H9 (cell line): ENCODE measurements at regions not wholly inside any gene's neighbourhood (a gene's known extent, or its start where the extent isn't known, plus 50 kb on each side); places are given as distances from the start of the nearest gene placed in this dataset.

Source experiments
- DNase-seq: peaks from one replicate; pipeline ENCODE4 v3.0.0-alpha.2; 2017
- H2AFZ ChIP-seq: one replicate; pipeline ENCODE4 v1.6.1; 2013; ENCODE audit warnings: mild to moderate bottlenecking, low read length, control low read depth, moderate library complexity
- H2AK5ac ChIP-seq: 2 replicates; pipeline ENCODE4 v1.6.1; 2013; ENCODE audit warnings: low read length, control low read depth, mixed read lengths; ENCODE audit not compliant: insufficient read length
- H2BK120ac ChIP-seq: one replicate; pipeline ENCODE4 v1.6.1; 2013; ENCODE audit warnings: low read depth, mild to moderate bottlenecking, low read length, control low read depth, inconsistent platforms; ENCODE audit not compliant: poor library complexity, severe bottlenecking
- H2BK12ac ChIP-seq: 2 replicates; pipeline ENCODE4 v1.6.1; 2013; ENCODE audit warnings: low read length, control low read depth, mixed read lengths, low read depth; ENCODE audit not compliant: insufficient read length
- H2BK15ac ChIP-seq: 2 replicates; pipeline ENCODE4 v1.6.1; 2013; ENCODE audit warnings: low read depth, low read length, control low read depth
- H2BK20ac ChIP-seq: one replicate; pipeline ENCODE4 v1.6.1; 2013; ENCODE audit warnings: low read depth, mild to moderate bottlenecking, low read length, control low read depth, inconsistent platforms; ENCODE audit not compliant: poor library complexity, severe bottlenecking
- H2BK5ac ChIP-seq: 2 replicates; pipeline ENCODE4 v1.6.1; 2013; ENCODE audit warnings: low read length, control low read depth, mixed read lengths; ENCODE audit not compliant: insufficient read length
- H3K14ac ChIP-seq: 2 replicates; pipeline ENCODE4 v1.6.1; 2013; ENCODE audit warnings: low read length, control low read depth; ENCODE audit not compliant: insufficient read depth
- H3K18ac ChIP-seq: 2 replicates; pipeline ENCODE4 v1.6.1; 2013; ENCODE audit warnings: low read depth, mild to moderate bottlenecking, mixed read lengths, low read length, control low read depth; ENCODE audit not compliant: insufficient read length
- H3K23ac ChIP-seq: 2 replicates; pipeline ENCODE4 v1.6.1; 2013; ENCODE audit warnings: low read length, control low read depth, mixed read lengths, low read depth; ENCODE audit not compliant: insufficient read length
- H3K23me2 ChIP-seq: 2 replicates; pipeline ENCODE4 v1.6.1; 2013; ENCODE audit warnings: low read depth, mild to moderate bottlenecking, mixed read lengths, low read length, control low read depth; ENCODE audit not compliant: insufficient read length, poor library complexity, severe bottlenecking
- H3K27ac ChIP-seq: 2 replicates; pipeline ENCODE4 v1.5.1; 2013; ENCODE audit warnings: low read length, control low read depth, mixed read lengths, low read depth; ENCODE audit not compliant: insufficient read length
- H3K27me3 ChIP-seq: 2 replicates; pipeline ENCODE4 v1.6.1; 2013; ENCODE audit warnings: low read length, control low read depth, inconsistent platforms; ENCODE audit not compliant: insufficient read depth
- H3K4ac ChIP-seq: 2 replicates; pipeline ENCODE4 v1.6.1; 2013; ENCODE audit warnings: low read depth, mild to moderate bottlenecking, control low read depth, inconsistent platforms, low read length, moderate library complexity
- H3K4me1 ChIP-seq: 2 replicates; pipeline ENCODE4 v1.6.1; 2013; ENCODE audit warnings: low read length, control low read depth, inconsistent platforms; ENCODE audit not compliant: insufficient read depth
- H3K4me2 ChIP-seq: 2 replicates; pipeline ENCODE4 v1.6.1; 2013; ENCODE audit warnings: low read length, control low read depth, mixed read lengths; ENCODE audit not compliant: insufficient read length, insufficient read depth
- H3K56ac ChIP-seq: 2 replicates; pipeline ENCODE4 v1.6.1; 2013; ENCODE audit warnings: low read depth, mild to moderate bottlenecking, mixed read lengths, low read length, control low read depth; ENCODE audit not compliant: insufficient read length
- H3K79me1 ChIP-seq: 2 replicates; pipeline ENCODE4 v1.6.1; 2013; ENCODE audit warnings: low read depth, mild to moderate bottlenecking, moderate library complexity, low read length, control low read depth, inconsistent platforms; ENCODE audit not compliant: insufficient read depth, poor library complexity, severe bottlenecking
- H3K79me2 ChIP-seq: 2 replicates; pipeline ENCODE4 v1.6.1; 2013; ENCODE audit warnings: low read length, control low read depth, inconsistent platforms; ENCODE audit not compliant: insufficient read depth
- H3K9ac ChIP-seq: 2 replicates; pipeline ENCODE4 v1.6.1; 2013; ENCODE audit warnings: low read length, control low read depth, mixed read lengths; ENCODE audit not compliant: insufficient read length; ENCODE audit errors: extremely low read depth
- H3K9me3 ChIP-seq: one replicate; pipeline ENCODE4 v1.6.1; 2013; ENCODE audit warnings: low read depth, low read length, inconsistent platforms; ENCODE audit not compliant: control insufficient read depth
- H3T11ph ChIP-seq: one replicate; pipeline ENCODE4 v1.6.1; 2013; ENCODE audit warnings: mild to moderate bottlenecking, low read length, control low read depth, inconsistent platforms
- H4K20me1 ChIP-seq: one replicate; pipeline ENCODE4 v1.6.1; 2013; ENCODE audit not compliant: control insufficient read depth, insufficient read length, insufficient read depth
- H4K5ac ChIP-seq: 2 replicates; pipeline ENCODE4 v1.6.1; 2013; ENCODE audit warnings: low read depth, mild to moderate bottlenecking, mixed read lengths, low read length, control low read depth; ENCODE audit not compliant: insufficient read length
- H4K8ac ChIP-seq: replicated peaks from 2 replicates; pipeline ENCODE4 v1.6.1; 2013; ENCODE audit warnings: low read length, control low read depth, mixed read lengths, low read depth; ENCODE audit not compliant: insufficient read length
- H4K91ac ChIP-seq: 2 replicates; pipeline ENCODE4 v1.6.1; 2013; ENCODE audit warnings: low read depth, mild to moderate bottlenecking, moderate library complexity, mixed read lengths, low read length, control low read depth; ENCODE audit not compliant: insufficient read length
- H3K27ac Mint-ChIP-seq, 3 experiments: 2 replicates in 2 of 3; 3 replicates in 1 of 3; pipeline ENCODE4 v1.8.0; 2020 to 2021; ENCODE audit warnings: mixed read lengths in 3 of 3, mild to moderate bottlenecking in 1 of 3, moderate library complexity in 1 of 3
- H3K27me3 Mint-ChIP-seq: 2 replicates; pipeline ENCODE4 v1.8.0; 2021; ENCODE audit warnings: low read depth, mild to moderate bottlenecking, moderate library complexity, mixed read lengths
- H3K36me3 Mint-ChIP-seq, 3 experiments: 2 replicates in 2 of 3; 3 replicates in 1 of 3; pipeline ENCODE4 v1.8.0; 2020 to 2021; ENCODE audit warnings: low read depth in 3 of 3, mixed read lengths in 3 of 3; ENCODE audit not compliant: insufficient read depth in 1 of 3
- H3K4me1 Mint-ChIP-seq, 2 experiments: 2 replicates each; pipeline ENCODE4 v1.8.0; 2020; ENCODE audit warnings: mixed read lengths in 2 of 2
- H3K4me3 Mint-ChIP-seq, 2 experiments: 2 replicates in 1 of 2; 3 replicates in 1 of 2; pipeline ENCODE4 v1.8.0; 2020 to 2021; ENCODE audit warnings: mild to moderate bottlenecking in 2 of 2, mixed read lengths in 2 of 2, moderate library complexity in 1 of 2
- H3K9me3 Mint-ChIP-seq, 2 experiments: 2 replicates in 1 of 2; 3 replicates in 1 of 2; pipeline ENCODE4 v1.8.0; 2020; ENCODE audit warnings: mild to moderate bottlenecking in 2 of 2, mixed read lengths in 2 of 2, moderate library complexity in 1 of 2
- CTCF ChIP-seq: fragments of 200-600 bp; sonication (generic); conservative IDR thresholded peaks from 3 replicates; pipeline ENCODE4 v1.8.0; 2021; ENCODE audit warnings: antibody characterized with exemption, mild to moderate bottlenecking
- WGBS: extraction: QIAGEN DNeasy Blood & Tissue Kit; methylation state at CpG from one replicate; pipeline ENCODE4 v1.1.7; 2013; ENCODE audit warnings: missing lambda C conversion rate, low lambda C conversion rate, mixed read lengths; ENCODE audit not compliant: insufficient read length; ENCODE audit errors: extremely low coverage; 5-methylcytosine and 5-hydroxymethylcytosine counted together

- H4K5ac ChIP-seq = no peak overlapping the region
- H3K9me3 ChIP-seq = no peaks in the 10 kb centered on the region
- no peak overlapping the region for H2BK12ac ChIP-seq
- H4K8ac ChIP-seq = no peak overlapping the region
- H3K56ac ChIP-seq = no peak overlapping the region
- Mint-ChIP-seq H3K27me3 (no peaks in the 10 kb centered on the region), H3K27ac (no peak overlapping the region), H3K4me1 (no peaks in the 10 kb centered on the region), H3K9me3 (peaks cover 0 to 6% of the 10 kb centered on the region in 2 experiments; a peak in 2 of 5 replicates), H3K36me3 (no peaks in the 10 kb centered on the region; a peak in 1 of 7 replicates), H3K4me3 (no peak overlapping the region)
- H3K27me3 ChIP-seq = no peaks in the 10 kb centered on the region
- no peak overlapping the region for H4K91ac ChIP-seq
- H3K4ac ChIP-seq = no peak overlapping the region
- no peaks in the 10 kb centered on the region for H3K79me1 ChIP-seq
- H2BK120ac ChIP-seq = no peak overlapping the region
- no peak overlapping the region for H3K14ac ChIP-seq
- H2AK5ac ChIP-seq = no peak overlapping the region
- H3K18ac ChIP-seq = no peak overlapping the region
- no peak overlapping the region for H3K9ac ChIP-seq
- no peak overlapping the region for H2BK15ac ChIP-seq
- H3K23ac ChIP-seq = no peak overlapping the region
- WGBS = no CpG with 5 or more reads among the region's 9 CpGs
- no peak for TF ChIP-seq CTCF
- no peaks in the 10 kb centered on the region for H3K23me2 ChIP-seq
- H2AFZ ChIP-seq = no peak overlapping the region
- peaks cover 2% of the 10 kb centered on the region for H4K20me1 ChIP-seq
- no peak overlapping the region for H3K4me2 ChIP-seq
- H2BK20ac ChIP-seq = no peak overlapping the region
- H3T11ph ChIP-seq = no peak overlapping the region
- H3K27ac ChIP-seq = no peak overlapping the region
- H3K79me2 ChIP-seq = no peaks in the 10 kb centered on the region
- no peaks in the 10 kb centered on the region for H3K4me1 ChIP-seq
- H2BK5ac ChIP-seq = no peak overlapping the region
- DNase-seq = no peak
Observed at GRCh38 chr2:3972377-3972776, 269.0 kb downstream of the DCDC2C start.
